Activated CD8-positive, alpha-beta memory T cell treated with anti-CD3 and anti-CD28 coated beads, Interleukin-2, amount 50 U/mL, for 24 hours (primary cell): ENCODE measurements at regions not wholly inside any gene's neighbourhood (a gene's known extent, or its start where the extent isn't known, plus 50 kb on each side); places are given as distances from the start of the nearest gene placed in this dataset.

Experiments
- DNase-seq: peaks from one replicate; pipeline ENCODE4 v3.0.0-alpha.2; 2020; ENCODE audit errors: extremely low read depth

DNA sequence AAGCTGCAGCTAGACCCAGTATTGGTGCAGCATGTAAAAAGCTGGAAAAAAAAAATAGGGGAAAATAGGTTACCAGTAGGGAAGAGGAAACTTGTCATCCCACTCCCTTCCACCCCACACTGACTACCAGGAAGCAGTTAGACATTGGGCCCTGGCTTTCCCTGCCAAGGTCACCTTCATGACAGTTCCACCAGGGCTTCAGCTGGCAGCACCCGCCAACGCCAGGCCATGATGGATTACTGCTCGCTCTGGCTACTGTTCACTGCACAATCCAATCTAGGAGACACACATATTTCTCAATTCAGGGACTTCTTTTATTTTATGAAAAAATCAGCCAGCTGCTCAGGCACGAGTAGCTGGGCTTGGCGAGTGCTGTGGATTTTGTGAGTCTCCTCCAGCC, 127.7 kb downstream of the DMRTA2 start:
- DNase-seq, result no peak

- no peak for DNase-seq
Measured at GRCh38 chr1:50292276-50292675, 131.0 kb downstream of the DMRTA2 start.

DNA sequence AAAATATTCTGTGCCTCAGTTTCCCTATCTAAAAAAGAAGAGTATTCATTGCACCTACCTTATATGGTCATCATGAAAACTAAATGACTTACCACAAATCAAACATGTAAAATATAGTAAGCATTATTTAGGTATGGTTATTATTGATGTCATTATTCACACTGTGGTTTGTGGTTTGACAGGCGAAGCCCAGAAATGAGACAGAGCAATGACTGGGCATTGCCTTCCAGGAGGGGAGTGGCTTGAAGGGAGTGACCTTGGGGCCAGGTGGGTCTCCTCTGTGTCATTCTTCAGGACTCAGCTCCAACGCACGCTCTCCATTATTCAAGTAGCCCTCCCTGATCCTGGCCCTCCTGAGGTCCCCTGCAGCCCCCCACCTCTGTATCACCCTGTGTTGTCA, 133.7 kb downstream of the DMRTA2 start:
- no peak for DNase-seq

- DNase-seq, result no peak
Measured at GRCh38 chr1:50285994-50286393, 137.2 kb downstream of the DMRTA2 start.

- no peak for DNase-seq
Measured at GRCh38 chr1:50279622-50280330, 143.5 kb downstream of the DMRTA2 start.

DNA sequence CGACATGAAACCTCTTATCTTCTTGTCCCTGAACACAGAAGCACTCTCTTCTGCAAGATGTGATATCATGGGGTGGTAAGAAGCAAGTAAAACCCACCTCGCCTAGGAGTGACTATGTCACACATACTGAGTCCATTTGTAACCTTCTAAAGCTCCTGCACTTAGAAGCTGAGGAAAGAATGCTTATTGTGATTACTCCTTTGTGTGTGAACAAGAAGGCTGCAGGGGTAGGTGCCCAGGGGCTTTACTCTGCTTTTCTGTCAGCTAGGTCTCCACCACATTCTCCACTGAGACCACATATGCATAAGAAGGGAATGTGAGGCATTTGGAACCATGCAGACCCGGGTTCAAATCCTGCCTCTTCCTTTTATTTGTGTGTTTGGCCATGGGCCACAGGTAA, 144.3 kb downstream of the DMRTA2 start:
- DNase-seq, result no peak

GRCh38 chr1:50278410-50278809, 144.8 kb downstream of the DMRTA2 start:
- DNase-seq, result no peak

DNA sequence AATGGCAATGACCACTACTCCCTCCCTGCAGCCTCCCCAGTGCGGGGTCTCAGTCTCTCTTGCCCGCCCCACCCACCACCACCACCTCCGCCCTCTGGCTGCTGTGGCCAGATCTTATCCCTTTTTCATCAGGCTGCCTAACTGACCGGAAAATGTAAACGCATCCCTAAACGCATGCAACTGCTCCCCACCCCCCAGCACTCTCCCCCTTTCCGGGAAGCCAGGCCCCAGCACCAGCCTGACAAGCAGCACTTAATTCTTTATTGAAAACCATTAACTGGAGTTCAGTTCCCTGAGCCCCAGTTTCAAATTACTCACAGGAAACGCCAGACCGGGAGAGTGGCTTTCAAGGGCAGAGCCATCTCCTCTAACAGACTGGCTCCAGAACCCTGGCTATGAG, 147.7 kb downstream of the DMRTA2 start:
- DNase-seq, result no peak

DNA sequence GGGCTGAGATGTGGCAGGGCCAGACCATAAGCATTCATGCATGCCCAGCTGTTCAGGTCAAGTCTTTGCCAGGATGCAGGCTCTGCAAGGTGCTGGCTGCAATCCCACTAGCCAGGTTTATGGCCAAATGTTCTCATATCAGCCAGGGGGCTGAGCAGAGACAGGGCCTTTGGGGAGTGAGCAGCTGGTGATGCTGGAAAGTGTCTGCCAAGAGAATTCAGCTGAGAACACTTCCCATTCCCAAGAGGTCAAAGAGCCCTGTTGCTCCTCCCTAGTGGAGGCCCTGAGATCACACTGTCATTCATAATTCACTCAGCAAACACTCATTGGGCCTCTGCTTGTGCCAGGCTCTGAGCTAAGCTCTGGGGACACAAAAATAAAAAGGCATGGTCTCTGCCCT, 150.3 kb downstream of the DMRTA2 start:
- no peak for DNase-seq

GRCh38 chr1:50271968-50272578, 151.2 kb downstream of the DMRTA2 start:
- no peak for DNase-seq

DNA sequence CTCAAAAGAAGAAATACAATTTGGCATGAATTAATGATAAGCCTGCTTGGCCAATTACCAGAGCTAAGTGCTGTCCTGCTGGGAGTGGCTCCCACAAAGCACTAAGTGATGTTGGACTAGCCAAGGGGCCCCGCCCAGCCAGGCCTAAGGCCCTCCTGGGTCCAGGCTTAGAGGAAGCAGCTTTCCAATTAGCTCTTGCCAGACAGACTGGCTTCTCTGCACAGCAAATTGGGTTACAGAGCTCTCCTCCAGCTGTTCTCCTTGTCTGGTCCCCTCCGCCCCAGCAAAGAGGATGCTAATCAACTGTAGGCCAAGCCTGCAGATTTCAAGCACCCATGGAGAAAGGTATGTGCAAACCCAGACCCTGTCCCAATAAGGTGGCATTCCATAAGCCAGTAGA, 151.9 kb downstream of the DMRTA2 start:
- DNase-seq, result no peak

GRCh38 chr1:50270926-50271325, 152.3 kb downstream of the DMRTA2 start:
- DNase-seq, result no peak

DNA sequence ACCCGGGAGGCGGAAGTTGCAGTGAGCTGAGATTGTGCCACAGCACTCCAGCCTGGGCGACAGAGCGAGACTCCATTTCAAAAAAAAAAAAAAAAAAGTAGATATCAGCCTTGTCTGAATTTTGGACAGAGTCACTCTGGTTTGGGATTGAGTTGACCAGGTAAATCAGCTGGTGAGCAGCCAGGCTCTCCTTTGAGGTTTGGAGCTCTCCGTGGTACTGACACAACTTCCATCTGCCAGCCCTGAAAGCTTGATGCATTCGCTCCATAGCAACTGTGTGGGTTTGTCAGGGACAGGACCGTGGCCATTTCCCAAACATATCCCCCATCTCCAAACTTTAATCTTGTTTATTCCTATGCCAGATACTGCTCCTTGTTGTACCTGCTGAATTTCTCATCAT, 155.2 kb downstream of the DMRTA2 start:
- no peak for DNase-seq

DNA sequence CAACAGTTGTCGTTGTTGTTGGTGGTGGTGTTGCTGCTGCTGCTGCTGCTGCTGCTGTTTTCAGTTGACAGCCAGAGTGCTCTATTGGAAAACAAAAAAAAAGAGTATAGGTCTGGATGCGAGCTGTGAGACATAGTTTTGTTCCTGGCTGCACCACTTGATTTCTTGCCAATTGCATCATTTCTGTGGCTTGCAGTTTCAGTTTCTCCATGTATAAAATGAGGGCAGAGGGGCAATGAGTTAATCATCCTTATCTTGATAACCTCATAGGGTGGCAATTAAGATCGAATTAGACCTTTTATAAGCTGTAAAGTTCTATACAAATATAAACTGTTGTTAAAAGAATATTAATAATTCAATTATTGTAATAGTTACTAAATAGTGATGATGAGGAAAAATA, 156.7 kb downstream of the DMRTA2 start:
- DNase-seq, result no peak

GRCh38 chr1:50265790-50266314, 157.1 kb downstream of the ELAVL4 start:
- DNase-seq, result no peak

DNA sequence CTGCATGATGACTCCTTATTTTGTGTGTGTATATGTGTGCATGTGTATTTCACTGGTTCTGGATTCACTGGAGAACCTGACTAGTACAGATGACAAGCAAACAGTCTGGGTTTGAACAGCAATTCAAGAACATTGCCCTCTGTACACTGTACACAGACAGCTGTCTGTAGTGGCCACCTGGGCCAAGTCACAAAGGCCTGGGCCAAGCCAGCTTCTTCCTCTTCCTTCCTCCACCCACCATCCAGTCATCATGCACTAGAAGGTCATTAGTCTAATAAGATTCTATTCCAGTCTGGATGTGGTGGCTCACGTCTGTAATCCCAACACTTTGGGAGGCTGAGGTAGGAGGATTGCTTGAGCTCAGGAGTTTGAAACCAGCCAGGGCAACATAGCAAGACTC, 155.9 kb downstream of the ELAVL4 start:
- DNase-seq, result no peak

DNA sequence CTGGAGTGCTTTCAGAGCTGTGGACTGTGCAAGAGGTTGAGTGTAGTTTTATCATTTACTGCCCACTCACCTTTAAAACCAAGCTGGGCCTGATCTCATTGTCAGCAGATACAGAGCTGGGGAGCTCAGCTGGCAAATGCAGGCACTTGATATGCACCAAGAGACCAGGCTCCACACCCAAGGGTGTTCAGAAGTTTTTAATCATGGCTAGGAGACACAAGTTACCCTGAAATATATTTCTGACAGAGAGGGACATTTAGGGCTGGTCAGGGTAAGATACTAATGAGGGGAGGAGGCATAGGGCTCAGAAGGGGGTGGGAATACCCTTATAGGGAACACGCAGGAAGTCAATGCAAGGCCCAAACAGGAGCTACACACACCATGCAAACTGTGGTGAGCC, 153.7 kb downstream of the ELAVL4 start:
- no peak for DNase-seq

DNA sequence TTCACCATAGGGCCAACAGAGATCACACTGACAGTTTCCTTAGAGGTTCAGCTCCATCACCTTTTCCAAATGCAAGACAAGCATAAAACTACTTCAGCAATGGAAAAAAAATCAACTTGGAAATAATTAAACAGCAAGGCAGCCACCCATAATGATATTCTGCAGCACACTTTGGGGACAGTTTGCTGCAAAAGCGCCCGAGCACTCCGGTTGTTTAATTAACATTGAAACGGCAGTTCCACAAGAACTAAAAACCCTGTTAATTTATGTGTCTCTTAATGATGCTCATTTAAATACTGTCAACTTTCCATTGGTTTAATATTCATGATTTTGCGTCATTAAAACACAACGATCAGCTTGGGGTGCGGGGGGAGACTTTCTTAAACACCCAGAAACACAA, 153.2 kb downstream of the ELAVL4 start:
- no peak for DNase-seq

DNA sequence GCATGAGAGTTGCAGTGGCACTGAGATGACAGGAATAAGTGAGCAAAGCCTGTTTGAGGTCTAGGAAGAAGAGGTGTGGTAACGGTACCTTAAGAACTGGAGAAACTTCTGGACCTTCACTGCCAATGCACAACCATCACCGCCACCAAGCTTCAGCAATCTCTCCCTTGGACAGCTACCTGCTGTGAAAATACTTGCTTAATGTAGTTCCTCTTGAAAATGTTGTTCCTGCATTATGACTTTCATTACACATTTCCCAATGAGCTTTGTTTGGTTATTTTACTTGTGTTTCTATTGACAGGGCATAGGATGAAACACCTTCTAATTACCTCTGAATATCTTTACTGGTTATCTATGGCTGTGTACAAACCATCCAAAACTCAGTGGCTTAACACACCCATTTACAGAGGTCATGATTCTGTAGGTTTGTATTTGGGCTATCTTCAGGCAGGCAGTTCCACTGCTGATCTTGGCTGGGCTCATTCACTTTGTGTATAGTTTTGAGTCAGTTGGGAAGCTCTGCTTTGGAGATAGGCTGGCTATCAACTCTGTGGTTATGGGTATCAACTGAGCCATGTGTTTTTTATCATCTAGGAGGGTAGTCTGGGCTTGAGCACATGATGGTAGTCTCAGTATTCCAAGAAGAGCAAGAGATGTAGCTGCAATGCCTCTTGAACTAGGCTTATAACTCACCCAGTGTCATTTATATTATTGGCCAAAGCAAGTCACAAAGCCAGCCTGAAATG, 149.4 kb downstream of the ELAVL4 start:
- DNase-seq, result no peak

DNA sequence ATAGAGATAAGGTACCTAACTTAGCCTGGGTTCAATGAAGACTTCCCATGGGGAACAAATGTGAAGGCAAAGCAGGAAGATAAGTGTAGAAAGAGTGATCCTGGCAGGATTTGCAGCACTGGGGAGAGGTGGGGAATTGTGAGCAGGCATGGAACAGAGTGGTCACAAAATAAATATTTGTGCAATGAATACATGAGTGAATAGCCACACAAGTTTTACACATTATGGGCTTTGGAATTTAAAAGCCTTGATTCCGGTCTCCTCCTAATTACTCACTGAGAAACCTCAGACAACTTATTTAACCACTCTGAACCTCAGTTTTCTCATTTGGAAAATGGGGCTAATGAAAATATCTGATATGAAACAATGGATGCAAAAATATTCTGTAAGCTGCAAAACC, 148.3 kb downstream of the ELAVL4 start:
- DNase-seq, result no peak
